ENCODE measurements at regions not wholly inside any gene's neighbourhood (a gene's known extent, or its start where the extent isn't known, plus 50 kb on each side); places are given as distances from the start of the nearest gene placed in this dataset.
"Not testable (repeated sequence)": the region's sequence is repeated elsewhere in the genome, so short reads cannot be mapped to it uniquely, and the experiment has no call there.

DNA sequence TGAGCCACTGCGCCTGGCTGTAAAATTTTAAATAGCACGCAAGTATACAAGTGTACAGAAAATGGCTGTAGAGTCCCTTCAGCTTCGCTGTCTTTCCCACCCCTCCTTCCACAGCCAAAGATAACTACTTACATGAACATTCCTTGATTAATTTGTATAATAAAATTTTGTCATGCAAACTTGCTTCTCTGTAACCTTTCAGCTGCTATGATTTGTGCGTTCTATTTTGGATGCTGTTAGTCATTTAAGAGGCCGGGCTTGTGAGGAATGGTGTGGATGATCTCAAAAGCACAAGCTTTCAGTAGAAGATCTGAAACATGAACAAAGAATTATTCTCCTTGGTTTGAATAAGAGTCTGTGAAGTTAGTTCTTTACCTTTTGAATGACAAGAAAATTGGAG lies 115.0 kb upstream of the TLE1 start:
- no peak for DNase-seq (ENCODE audit: extremely low spot score, insufficient read length, low read depth)
- FAIRE-seq: no peak

DNA sequence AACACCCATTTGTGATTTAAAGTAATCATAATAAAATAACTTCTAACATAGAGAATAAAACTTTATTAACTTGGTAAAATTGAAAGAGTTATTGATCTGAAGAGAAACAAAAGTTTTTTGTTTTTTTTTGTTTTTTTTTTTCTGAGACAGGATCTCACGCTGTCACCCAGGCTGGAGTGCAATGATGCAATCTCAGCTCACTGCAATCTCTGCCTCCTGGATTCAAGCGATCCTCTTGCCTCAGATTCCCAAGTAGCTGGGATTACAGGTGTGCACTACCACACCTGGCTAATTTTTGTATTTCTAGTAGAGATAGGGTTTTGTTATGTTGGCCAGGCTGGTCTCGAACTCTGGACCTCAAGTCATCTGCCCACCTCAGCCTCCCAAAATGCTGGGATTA lies 116.5 kb upstream of the SPATA31D4 start:
- not testable (repeated sequence) for DNase-seq (ENCODE audit: extremely low spot score, insufficient read length, low read depth); FAIRE-seq

- FAIRE-seq (no peak), DNase-seq (ENCODE audit: extremely low spot score, insufficient read length, low read depth) (no peak)
Measured at GRCh38 chr9:81814401-81814793, 113.8 kb upstream of the SPATA31D4 start.

GRCh38 chr9:81814794-81815464 lies 113.3 kb upstream of the SPATA31D4 start:
- no peak for DNase-seq (ENCODE audit: extremely low spot score, insufficient read length, low read depth)
- FAIRE-seq: peak; percentile 31

DNA sequence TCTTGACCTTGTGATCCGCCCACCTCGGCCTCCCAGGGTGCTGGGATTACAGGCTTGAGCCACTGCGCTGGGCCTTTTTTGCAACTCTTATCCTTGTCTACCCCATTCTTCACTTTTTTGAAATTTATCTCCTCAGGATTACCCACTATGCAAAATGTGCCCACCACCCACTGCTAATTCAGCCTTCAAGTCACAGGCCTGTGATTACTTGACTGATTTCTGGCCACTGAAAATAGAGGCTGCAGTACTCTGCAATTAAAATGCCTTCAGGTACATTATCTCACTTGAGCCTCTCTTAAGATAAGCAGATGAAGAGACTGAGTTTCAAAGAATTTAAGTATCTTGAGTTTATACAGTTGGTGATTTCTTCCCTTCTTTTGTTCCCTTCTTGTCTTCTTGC lies 112.4 kb upstream of the SPATA31D4 start:
- FAIRE-seq: no peak
- DNase-seq (ENCODE audit: extremely low spot score, insufficient read length, low read depth): no peak

GRCh38 chr9:81819155-81819554 lies 109.1 kb upstream of the SPATA31D4 start:
- FAIRE-seq (no peak), DNase-seq (ENCODE audit: extremely low spot score, insufficient read length, low read depth) (no peak)

DNA sequence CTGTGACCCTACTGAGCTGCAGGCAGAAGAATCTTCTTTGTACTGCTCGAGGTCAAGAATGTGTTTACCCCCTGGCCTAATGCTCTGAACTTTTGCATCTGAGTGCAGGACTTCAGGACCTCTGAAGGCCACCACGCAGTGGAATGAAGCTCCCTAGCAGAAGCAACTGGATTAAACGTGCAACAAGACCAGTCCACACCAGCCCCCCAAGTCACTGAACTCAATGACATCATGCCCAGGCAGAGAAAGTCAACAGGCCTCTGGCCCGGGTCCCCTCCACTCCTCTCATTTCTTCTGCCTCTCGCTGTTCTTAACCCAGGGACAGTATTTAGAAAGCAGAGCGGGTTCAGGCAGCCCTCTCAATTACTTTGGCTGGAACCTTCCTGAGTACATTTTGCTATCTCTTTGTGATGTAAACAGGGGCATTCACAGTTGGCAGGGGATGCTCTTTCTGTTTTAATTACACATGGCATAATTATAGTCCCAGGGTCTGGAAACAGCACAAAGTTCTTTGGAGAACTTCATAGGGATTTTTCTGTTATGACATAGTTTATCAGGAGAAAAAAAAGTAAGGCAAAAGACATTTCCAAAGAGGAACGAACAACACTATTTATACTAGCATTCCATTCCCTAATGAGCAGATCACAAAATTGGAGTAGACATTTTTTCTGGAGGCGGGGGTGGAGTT lies 108.2 kb upstream of the SPATA31D4 start:
- no peak for FAIRE-seq
- DNase-seq (ENCODE audit: extremely low spot score, insufficient read length, low read depth): no peak

- DNase-seq (ENCODE audit: extremely low spot score, insufficient read length, low read depth) (no peak), FAIRE-seq (no peak)
Measured at GRCh38 chr9:81822301-81822865, 105.8 kb upstream of the SPATA31D4 start.

- no peak for FAIRE-seq
- no peak for DNase-seq (ENCODE audit: extremely low spot score, insufficient read length, low read depth)
Measured at GRCh38 chr9:81822967-81823366, 105.3 kb upstream of the SPATA31D4 start.

DNA sequence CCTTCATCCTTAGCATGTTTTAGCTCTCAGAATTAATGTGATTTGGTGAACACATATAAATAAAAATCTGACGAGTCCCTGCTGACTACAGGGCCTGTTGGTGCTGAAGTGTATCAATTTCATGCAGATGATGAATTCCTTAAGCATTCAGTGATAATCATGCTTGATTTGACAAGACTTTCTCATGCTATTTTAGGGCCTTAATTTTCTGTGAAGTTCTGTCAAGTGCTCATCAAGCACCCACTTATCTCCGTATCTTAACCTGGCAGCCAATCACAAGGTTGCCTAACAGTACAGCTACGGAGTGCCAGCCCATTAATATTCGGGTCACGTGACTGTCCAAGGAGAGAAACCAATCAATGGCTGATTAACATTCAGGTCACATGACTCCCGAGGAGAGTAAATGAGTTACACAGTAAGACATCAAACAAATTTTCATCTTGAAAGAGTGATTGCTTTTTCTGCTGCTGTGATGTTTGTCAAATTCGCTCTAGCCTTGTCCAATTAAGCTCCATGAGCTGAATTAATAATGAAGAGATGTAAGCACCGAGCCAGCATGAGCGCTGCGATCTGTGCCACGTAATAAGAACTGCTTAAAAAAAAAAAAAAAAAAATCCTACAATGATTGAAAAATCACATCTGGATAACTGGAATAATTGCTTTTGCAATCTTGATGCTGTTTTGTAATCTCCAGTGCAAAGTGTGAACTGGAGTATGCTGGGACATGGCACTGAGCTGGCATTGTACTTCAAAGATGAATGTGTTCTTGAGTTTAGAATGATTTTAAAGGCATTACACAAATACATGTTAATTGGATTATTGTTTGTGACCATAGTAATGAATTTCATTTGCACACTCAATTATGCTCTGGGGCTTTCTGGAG lies 104.3 kb upstream of the SPATA31D4 start:
- no peak for DNase-seq (ENCODE audit: extremely low spot score, insufficient read length, low read depth)
- FAIRE-seq: no peak

DNA sequence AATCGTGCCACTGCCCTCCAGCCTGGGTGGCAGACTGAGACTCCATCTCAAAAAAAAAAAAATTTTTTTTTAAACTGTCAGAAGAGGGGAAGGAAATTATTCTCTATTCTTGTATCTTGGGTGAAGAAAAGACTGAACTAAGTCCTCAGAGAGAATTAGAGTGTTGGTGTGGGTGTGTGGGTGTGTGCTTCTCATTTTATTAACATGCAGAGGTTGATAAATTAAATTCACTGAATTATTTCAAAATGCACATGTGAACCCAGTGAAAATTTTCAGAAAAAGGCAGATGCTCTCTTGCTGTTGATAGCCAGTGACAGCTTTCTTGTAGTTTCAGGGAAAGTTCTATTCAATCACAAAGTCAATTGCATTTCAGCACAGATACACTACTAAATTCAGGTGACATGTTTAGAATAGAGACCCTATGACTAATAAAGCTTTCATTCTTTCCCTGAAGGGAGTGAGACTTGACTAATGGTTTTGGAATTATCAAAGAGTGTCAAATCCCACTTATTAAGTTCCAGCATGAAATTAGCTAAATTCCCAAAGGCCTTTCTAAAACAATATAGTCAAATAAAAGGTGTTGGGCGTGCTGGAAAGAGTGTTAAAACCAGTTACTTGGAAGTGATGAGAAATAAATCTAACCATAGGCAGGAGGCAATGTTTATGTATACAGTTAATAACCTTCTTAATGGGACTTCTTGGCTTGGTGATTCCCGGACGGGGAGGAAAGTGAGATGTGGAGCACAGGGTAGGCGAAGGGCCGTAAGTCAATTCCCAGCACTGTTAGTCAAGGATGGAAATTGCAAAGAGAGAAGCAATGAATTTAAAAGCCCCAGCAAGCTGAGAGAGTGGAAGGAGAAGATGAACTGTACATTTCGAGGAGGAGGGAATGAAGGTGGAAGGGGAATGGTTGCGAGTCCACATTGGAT lies 103.2 kb upstream of the SPATA31D4 start:
- FAIRE-seq (no peak), DNase-seq (ENCODE audit: extremely low spot score, insufficient read length, low read depth) (no peak)

- FAIRE-seq (no peak), DNase-seq (ENCODE audit: extremely low spot score, insufficient read length, low read depth) (no peak)
Measured at GRCh38 chr9:81825846-81826516, 102.2 kb upstream of the SPATA31D4 start.

GRCh38 chr9:81826517-81826906 lies 101.7 kb upstream of the SPATA31D4 start:
- no peak for FAIRE-seq
- DNase-seq (ENCODE audit: extremely low spot score, insufficient read length, low read depth): no peak

- FAIRE-seq (no peak), DNase-seq (ENCODE audit: extremely low spot score, insufficient read length, low read depth) (no peak)
Measured at GRCh38 chr9:81827616-81828296, 100.5 kb upstream of the SPATA31D4 start.

DNA sequence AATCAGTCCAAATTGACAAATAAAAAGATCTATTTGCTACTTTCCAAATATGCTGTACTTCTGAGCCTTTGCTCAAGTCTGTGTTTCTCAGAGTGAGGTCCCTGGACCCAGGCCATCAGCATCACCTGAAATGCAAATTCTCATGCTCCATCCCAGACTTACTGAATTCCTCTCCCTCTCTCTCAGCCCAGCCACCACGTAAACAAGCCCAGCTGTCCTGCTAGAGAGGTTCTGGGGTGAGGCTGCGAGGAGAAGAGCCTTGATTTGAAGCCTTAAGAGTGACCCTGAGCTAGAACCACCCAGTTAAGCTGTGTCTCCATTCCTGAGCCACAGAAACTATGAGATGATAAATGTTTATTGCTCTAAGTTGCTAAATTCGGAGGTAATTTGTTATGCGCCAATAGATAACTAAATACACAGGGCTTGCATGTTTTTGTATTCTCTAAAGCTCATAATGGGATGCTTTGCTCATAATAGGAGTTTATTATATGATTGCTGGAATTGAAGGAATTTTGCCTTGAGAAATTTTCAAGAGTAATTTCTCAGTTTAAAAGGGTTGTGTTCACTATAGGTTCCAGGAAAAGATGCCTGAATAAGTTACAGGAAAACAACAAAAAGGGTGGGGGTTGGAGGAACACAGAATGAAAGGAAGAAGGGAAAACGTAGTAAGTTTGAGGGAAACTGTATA lies 98.9 kb upstream of the SPATA31D4 start:
- no peak for FAIRE-seq
- DNase-seq (ENCODE audit: extremely low spot score, insufficient read length, low read depth): no peak

DNA sequence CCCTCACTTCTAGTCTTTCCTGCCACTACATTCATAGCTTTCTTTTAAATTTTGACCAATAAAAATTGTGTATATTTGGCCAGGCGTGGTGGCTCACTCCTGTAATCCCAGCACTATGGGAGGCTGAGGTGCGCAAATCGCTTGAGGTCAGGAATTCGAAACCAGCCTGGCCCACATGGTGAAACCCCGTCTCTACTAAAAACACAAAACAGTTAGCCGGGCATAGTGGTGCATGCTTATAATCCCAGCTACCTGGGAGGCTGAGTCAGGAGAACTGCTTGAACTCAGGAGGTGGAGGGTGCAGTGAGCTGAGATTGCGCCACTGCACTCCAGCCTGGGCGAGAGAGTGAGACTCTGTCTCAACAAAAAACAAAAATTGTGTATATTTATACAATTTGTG lies 97.8 kb upstream of the SPATA31D4 start:
- FAIRE-seq; DNase-seq (ENCODE audit: extremely low spot score, insufficient read length, low read depth): not testable (repeated sequence)

GRCh38 chr9:81832571-81833285 lies 95.5 kb upstream of the SPATA31D4 start:
- FAIRE-seq (no peak), DNase-seq (ENCODE audit: extremely low spot score, insufficient read length, low read depth) (no peak)
